KMS-11 (cell line): ENCODE measurements at regions not wholly inside any gene's neighbourhood (a gene's known extent, or its start where the extent isn't known, plus 50 kb on each side); places are given as distances from the start of the nearest gene placed in this dataset.

Source experiments
- H2AFZ ChIP-seq: fragments of 200-600 bp; sonication (generic); 2 replicates; pipeline ENCODE4 v1.6.1; 2016; ENCODE audit warnings: antibody characterized with exemption, mixed run types, low read depth
- H3K27ac ChIP-seq: fragments of 200-600 bp; sonication (generic); 2 replicates; pipeline ENCODE4 v1.6.1; 2016; ENCODE audit warnings: mild to moderate bottlenecking, mixed run types
- H3K27me3 ChIP-seq: fragments of 200-600 bp; sonication (generic); 2 replicates; pipeline ENCODE4 v1.6.1; 2017; ENCODE audit warnings: mild to moderate bottlenecking, low read depth, mixed run types, moderate library complexity; ENCODE audit not compliant: insufficient read depth
- H3K36me3 ChIP-seq: fragments of 200-600 bp; sonication (generic); 2 replicates; pipeline ENCODE4 v1.6.1; 2017; ENCODE audit warnings: mild to moderate bottlenecking, mixed run types; ENCODE audit not compliant: insufficient read depth
- H3K4me1 ChIP-seq: fragments of 200-600 bp; sonication (generic); 2 replicates; pipeline ENCODE4 v1.6.1; 2016; ENCODE audit warnings: mild to moderate bottlenecking, low read depth, mixed run types; ENCODE audit not compliant: poor library complexity, severe bottlenecking
- H3K4me2 ChIP-seq: fragments of 200-600 bp; sonication (generic); 2 replicates; pipeline ENCODE4 v1.7.0; 2016; ENCODE audit warnings: mild to moderate bottlenecking, mixed run types
- H3K4me3 ChIP-seq: fragments of 200-600 bp; sonication (generic); IDR thresholded peaks from 2 replicates; pipeline ENCODE4 v1.6.1; 2017; ENCODE audit warnings: low read depth, low read length, mixed read lengths; ENCODE audit not compliant: insufficient read depth
- H3K79me2 ChIP-seq: fragments of 200-600 bp; sonication (generic); 2 replicates; pipeline ENCODE4 v1.6.1; 2016; ENCODE audit warnings: low read depth, mixed run types; ENCODE audit not compliant: insufficient read depth
- H3K9ac ChIP-seq: fragments of 200-600 bp; sonication (generic); 2 replicates; pipeline ENCODE4 v1.6.1; 2016; ENCODE audit warnings: mild to moderate bottlenecking, mixed run types
- H4K20me1 ChIP-seq: fragments of 200-600 bp; sonication (generic); 2 replicates; pipeline ENCODE4 v1.6.1; 2016; ENCODE audit warnings: mild to moderate bottlenecking, mixed run types; ENCODE audit not compliant: insufficient read depth
- CTCF ChIP-seq: fragments of 200-600 bp; sonication (generic); conservative IDR thresholded peaks from 2 replicates; pipeline ENCODE4 v1.6.1; 2017; ENCODE audit warnings: low read depth, mild to moderate bottlenecking, antibody characterized with exemption, low read length, moderate library complexity, mixed read lengths

DNA sequence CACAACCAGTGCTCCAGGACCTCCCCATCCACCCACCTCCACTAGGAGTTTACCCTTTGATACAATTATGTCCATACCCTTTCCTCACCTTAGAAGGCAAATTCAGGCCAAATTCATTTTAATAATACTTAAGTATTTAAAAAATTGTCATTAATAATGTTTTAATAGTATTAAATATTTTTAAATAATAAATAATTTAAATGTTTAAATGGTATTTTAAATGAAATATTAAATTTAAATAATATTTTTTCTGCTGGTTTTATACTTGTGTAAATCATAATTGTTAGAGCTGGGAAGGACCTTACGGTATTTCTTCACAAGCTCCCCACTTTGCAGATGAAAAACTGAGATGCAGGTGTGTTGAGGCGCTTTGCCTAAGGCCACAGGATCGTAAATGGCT is 67.8 kb downstream of the NRN1 start:
- H3K9ac ChIP-seq, result no peak overlapping the region
- H3K27ac ChIP-seq, result no peak overlapping the region
- H2AFZ ChIP-seq, result no peak overlapping the region
- no peaks in the 10 kb centered on the region for H3K4me1 ChIP-seq
- H3K79me2 ChIP-seq, result no peaks in the 10 kb centered on the region
- H4K20me1 ChIP-seq, result no peaks in the 10 kb centered on the region
- H3K4me3 ChIP-seq, result no peak overlapping the region
- H3K4me2 ChIP-seq, result no peak overlapping the region
- H3K27me3 ChIP-seq, result no peaks in the 10 kb centered on the region
- no peaks in the 10 kb centered on the region for H3K36me3 ChIP-seq
- no peak for TF ChIP-seq CTCF

DNA sequence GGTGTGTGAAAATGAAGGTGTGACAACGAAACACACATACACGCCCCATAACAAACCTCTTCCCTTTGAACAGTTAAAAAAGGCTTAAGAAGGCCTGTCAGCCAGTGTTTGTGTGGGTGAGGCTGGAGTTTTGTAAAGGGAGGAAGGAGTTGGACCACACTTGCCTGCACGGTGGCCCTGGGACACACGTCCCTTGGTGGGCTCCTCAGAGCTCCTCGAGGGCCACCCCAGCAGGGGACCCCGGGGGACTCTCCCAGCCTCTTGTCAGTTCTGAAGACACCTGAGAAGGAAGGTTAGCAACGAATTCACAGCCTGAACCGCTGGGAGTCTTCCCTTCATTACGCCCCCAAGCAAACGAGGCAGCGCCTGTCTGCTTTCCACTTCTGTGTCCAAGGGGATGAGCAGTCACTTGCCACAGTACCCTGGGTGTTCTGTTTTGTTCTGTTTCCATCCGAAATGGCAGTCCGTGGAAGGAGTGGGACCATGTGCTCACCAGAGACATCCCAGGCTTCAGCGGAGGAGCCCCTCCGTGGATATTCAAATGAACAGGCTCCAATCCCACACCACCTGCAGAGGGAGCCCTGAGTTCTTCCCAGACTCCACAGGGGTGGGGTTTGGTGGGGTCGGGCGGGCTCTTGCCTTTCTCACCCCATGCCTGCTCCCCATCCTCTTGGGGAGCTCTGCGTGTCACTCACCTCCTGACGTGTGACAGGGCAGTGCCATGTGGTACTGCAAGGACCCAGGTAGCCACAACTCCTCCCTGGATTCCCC is 68.6 kb downstream of the NRN1 start:
- Histone ChIP-seq H3K27me3 (no peaks in the 10 kb centered on the region), H4K20me1 (no peaks in the 10 kb centered on the region), H3K36me3 (no peaks in the 10 kb centered on the region), H3K4me1 (no peaks in the 10 kb centered on the region), H3K27ac (no peak overlapping the region), H3K4me3 (no peak overlapping the region), H2AFZ (no peak overlapping the region), H3K4me2 (no peak overlapping the region), H3K9ac (no peak overlapping the region), H3K79me2 (no peaks in the 10 kb centered on the region)
- TF ChIP-seq CTCF, result no peak

GRCh38 chr6:5937169-5937909 is 69.4 kb downstream of the NRN1 start:
- Histone ChIP-seq H2AFZ (no peak overlapping the region), H3K4me2 (no peak overlapping the region), H3K79me2 (no peaks in the 10 kb centered on the region), H3K9ac (no peak overlapping the region), H3K27ac (no peak overlapping the region), H3K27me3 (no peaks in the 10 kb centered on the region), H3K4me1 (no peaks in the 10 kb centered on the region), H3K36me3 (no peaks in the 10 kb centered on the region), H3K4me3 (no peak overlapping the region), H4K20me1 (no peaks in the 10 kb centered on the region)
- no peak for TF ChIP-seq CTCF

DNA sequence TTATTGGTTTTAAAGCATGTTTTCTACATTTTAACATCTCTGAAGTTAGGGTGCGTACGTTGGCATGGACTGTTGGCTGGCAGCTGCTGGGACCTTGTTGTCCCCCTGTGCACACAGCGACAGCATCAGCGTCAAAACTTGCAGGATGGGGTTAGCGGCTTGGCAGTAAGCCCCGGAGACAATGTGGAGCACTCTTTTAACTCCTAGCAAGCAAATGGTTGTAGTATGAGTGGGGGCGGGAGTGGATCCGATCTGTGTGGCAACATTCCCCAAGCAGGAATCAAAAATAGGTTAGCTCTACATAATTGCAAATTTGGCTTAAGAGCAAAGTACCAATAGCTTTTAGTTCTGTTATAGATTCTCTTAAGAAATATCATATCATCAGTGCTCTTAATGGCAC is 70.1 kb downstream of the NRN1 start:
- Histone ChIP-seq H3K27me3 (no peaks in the 10 kb centered on the region), H3K36me3 (no peaks in the 10 kb centered on the region), H3K27ac (no peak overlapping the region), H3K79me2 (no peaks in the 10 kb centered on the region), H3K4me1 (no peaks in the 10 kb centered on the region), H3K4me2 (no peak overlapping the region), H2AFZ (no peak overlapping the region), H4K20me1 (no peaks in the 10 kb centered on the region), H3K4me3 (no peak overlapping the region), H3K9ac (no peak overlapping the region)
- TF ChIP-seq CTCF, result no peak
